Limb (tissue), 2 donors: ENCODE measurements at regions not wholly inside any gene's neighbourhood (a gene's known extent, or its start where the extent isn't known, plus 50 kb on each side); places are given as distances from the start of the nearest gene placed in this dataset.
"Not testable (repeated sequence)": the region's sequence is repeated elsewhere in the genome, so short reads cannot be mapped to it uniquely, and the experiment has no call there.

Experiments used
- DNase-seq, 2 donors: peaks; one replicate each; pipeline ENCODE4 v3.0.0-alpha.2; 2016; ENCODE audit errors: extremely low spot score in 2 of 2

DNA sequence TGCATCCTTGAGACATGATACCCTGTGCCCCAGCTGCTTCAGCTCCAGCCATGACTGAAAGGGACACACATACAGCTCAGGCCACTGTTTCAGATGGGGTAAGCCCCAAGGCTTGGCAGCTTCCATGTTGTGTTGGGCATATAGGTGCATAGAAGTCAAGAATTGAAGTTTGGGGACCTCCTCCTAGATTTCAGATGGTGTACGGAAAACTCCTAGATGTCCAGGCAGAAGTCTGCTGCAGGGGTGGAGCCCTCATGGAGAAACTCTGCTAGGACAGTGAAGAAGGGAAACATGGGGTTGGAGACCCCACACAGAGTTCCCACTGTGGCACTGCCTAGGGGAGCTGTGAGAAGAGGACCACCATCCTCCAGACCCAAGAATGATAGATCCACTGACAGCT, 1379.0 kb upstream of the MAP3K7 start:
- DNase-seq, result no peak

DNA sequence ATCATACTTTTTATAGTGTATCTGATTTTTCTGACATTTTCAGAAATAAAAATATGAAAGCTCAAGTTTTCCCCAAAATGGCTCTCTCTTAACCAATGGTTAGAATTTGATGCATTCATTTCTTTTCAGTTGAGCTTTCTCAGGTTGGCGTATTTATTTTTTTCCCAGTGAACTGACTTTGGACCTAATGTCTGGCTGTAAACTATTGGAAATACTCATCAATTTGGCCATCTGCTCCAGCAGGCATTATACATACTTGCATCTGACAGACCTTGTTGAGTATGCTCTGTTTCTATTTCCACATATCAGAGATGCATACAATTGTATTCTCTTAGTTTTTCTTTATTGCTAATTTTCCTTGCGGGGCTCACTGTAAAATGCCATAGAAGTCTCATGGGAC, 1374.8 kb upstream of the MAP3K7 start:
- no peak for DNase-seq

- no peak for DNase-seq
Measured at GRCh38 chr6:91961236-91961635, 1374.4 kb upstream of the MAP3K7 start.

- DNase-seq, result no peak
Measured at GRCh38 chr6:91941838-91942237, 1355.0 kb upstream of the MAP3K7 start.

DNA sequence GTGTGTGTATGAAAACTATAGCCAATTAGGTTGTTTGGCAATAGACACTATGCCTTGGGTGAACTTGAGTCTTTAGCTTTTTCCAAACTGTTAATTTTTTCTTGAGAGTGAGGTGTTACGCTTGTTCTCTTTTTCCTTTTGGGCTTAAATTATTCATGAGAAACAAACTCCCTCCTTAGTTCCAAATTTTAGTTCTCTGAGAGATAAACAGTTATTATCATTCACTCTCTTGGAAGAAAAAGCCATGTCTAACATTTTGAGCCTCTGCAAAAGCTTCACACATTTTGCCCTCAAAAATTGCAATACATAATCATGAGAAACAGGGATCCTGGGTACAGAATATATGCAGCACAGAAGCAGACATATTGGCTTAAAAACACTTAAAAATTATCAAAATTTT, 1353.9 kb upstream of the MAP3K7 start:
- no peak for DNase-seq

- DNase-seq, result no peak
Measured at GRCh38 chr6:91926827-91927226, 1340.0 kb upstream of the MAP3K7 start.

DNA sequence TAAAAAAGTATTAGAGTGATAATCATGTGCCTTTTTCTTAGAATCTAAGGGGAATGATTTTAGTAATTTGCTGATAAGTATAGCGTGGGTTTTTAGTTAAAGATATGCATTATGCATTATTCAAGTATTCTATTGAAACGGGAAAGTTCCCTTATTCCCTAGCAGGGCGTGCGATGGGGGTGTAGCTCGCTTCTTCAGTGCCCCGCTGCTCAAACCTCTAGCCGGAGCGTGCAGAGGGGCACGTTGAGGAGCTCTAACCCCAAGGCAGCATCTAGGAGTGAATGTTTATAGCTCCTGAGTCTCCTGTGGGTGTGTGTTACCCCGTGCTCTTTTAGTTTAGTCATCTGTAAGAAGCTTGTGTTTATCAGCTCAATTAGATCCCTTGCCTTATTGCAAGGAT, 1339.5 kb upstream of the MAP3K7 start:
- DNase-seq, result no peak

DNA sequence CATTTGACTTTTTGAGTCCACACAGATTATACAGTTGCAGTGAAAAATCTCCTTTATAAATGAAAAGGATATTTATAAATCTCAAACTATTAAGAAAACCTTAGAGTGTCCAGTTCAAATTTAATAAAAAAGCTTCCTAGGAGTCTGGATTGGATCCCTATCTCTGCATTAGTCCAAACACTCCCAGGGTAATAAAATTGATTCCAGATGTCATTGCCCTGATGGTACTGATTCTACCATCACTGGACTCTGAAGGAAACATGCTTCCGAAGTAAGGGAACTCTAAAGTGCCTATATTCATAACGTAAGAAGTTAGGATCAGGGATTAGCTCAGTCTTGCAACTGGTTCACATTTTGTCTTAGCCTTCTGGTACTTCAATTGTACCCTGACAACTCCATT, 1325.1 kb upstream of the MAP3K7 start:
- DNase-seq, result no peak

- no peak for DNase-seq
Measured at GRCh38 chr6:91904586-91905164, 1317.8 kb upstream of the MAP3K7 start.

GRCh38 chr6:91895599-91896285, 1308.9 kb upstream of the MAP3K7 start:
- peak; percentile 31 to 45 for DNase-seq

GRCh38 chr6:91886183-91886795, 1299.4 kb upstream of the MAP3K7 start:
- DNase-seq, result no peak

GRCh38 chr6:91881791-91882190, 1294.9 kb upstream of the MAP3K7 start:
- DNase-seq, result not testable (repeated sequence)

DNA sequence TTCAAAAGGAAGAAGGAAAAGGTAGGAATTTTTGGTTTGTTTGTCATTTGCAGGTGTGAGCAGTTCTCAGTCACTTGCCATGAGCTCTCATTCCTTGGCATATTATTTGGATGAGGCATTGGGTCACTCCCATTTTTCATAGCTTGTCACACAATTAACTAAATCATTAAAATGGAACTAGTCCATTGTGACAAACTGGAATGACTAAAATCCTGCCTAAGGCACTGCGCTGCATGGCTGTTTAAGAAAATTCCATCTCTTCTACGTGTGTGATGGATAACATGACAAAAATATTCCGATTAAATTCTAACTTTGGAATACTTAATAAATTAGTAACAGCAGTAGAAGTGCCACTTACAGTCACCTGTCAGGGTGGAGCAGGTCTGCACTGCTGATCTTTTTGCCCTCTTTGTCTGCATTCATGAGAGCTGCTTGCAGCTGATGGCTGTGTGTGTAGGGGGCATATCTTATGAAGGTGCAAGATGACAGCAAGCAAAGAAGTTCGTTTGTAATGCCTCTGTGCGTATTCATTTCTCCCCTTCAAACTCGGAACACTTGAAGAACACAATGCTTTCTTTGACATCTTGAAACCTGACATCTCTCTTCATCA, 1292.6 kb upstream of the MAP3K7 start:
- no peak for DNase-seq

DNA sequence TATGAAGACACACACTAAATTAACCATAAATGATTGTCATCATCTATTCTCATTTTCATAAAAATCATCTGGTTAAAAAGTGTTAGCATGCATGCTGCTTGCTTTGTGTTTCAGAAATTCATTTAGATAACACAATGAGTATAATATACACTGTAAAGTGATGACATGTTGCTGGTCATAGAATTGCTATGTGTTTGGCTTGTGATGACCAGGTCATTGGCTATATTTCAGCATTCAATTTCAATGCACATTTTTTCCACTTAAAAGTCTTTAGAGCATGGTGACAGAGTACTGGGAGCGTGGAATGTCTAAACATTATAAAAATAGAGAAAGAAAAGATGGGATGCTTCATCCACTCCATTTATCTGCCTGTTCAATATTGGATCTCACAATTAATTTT, 1291.1 kb upstream of the MAP3K7 start:
- DNase-seq, result no peak

DNA sequence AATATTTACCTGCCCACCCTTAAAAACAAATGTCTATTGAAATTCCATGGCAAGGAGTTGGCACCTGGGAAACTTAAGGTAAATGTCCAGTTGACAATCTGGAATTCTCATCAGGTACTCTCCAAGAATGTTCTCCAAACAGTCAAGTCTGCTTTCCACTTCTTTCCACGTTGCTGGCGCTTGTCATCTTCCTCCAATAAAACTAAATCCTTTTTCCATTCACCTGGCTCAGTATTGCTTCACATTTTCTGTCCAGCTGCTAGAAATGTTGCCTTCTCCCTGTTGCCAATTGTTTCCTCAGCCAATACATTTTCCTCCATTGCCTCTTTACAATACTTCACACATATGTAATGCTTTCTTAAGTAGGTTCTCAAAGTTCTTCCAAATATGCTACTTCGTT, 1288.1 kb upstream of the MAP3K7 start:
- DNase-seq, result peak in 1 of 2 donors; percentile 48

DNA sequence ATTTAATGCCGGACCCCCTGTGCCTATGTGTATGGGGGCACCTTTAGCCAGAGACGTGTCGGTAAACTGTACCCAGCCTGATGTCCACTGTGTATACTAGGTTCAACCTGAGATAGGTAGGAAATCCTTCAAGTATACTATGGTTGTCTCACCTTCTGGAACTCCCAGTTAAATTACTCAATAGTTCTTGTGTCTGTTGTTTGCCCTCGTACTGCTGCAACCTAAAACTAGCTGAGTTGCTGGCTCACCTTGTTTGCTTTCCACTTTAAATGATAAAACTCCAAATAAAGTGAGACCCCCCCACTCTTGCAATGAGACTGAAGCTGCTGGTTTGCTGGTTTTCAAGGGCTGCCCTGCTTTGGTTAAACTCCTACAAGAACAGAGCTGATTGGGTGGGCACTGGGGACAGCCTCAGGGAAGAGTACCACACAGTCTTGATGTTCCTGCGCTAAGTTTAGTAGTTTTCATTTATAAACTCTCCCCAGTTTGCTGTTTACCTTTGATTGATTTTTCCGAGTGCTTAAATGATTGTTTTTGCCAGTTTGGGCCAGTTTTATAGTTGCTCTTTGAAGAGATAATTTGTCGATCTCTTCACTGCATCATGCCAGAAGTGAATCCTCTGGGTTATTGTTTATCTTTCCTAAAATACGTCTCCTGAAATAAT, 1281.8 kb upstream of the MAP3K7 start:
- no peak for DNase-seq

GRCh38 chr6:91865889-91866288, 1279.0 kb upstream of the MAP3K7 start:
- DNase-seq, result no peak

DNA sequence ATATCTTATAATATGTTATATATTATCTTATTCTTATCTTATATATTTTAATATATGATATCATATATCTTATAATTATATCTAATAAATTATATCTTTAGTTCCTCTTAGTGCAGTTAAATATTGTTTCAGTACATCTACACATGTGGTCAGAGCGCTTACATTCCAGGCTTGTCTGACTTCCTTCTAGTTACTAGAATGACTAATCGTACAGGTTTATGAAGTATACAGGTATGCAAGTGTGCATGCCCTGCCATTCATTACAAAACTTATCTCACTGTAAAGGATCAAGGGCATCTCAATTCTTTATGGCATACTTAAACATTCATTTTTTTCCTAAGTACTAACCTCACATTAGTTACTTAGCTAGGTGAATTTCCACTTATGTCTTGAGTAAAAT, 1278.0 kb upstream of the MAP3K7 start:
- DNase-seq, result no peak

- DNase-seq, result peak in 1 of 2 donors; percentile 27
Measured at GRCh38 chr6:91860541-91861335, 1273.9 kb upstream of the MAP3K7 start.

DNA sequence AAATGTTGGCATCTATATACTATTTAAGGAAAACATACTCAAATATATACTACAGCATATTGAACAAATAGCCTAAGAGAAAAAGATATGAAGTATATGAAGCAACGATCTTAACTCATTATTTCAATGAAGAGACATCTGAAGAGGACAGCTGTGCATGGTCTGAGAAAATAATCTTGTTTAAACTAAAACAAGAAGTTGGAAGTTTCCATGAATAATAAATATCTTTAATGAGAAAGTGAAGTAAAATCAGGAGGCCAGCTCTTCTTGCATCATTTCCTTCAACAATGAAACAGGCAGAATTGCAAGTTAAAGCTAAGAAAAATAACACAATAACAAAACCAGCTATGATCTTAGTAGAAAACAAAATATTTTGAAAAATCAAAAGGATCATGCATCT, 1265.4 kb upstream of the MAP3K7 start:
- no peak for DNase-seq

DNA sequence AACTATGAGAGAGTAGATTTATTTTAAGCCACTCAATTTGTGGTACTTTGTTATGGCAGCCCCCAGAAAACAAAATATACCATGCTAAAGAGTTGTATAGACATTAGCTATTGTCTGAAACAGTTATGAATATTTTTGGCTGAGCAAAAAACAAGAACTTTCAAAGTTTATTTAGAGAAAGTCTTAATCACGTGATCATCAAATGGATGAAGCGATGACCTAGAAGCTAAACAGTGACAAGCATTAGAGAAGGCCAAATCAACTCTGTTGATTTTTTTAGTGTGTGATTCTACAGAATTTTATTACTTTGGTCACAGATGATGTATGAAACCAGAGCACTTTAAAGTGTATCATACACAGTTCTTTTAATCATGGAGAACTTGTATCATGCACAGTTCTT, 1247.9 kb upstream of the MAP3K7 start:
- DNase-seq, result no peak
